ENCODE measurements at regions not wholly inside any gene's neighbourhood (a gene's known extent, or its start where the extent isn't known, plus 50 kb on each side); places are given as distances from the start of the nearest gene placed in this dataset.
"Not testable (repeated sequence)": the region's sequence is repeated elsewhere in the genome, so short reads cannot be mapped to it uniquely, and the experiment has no call there.

DNA sequence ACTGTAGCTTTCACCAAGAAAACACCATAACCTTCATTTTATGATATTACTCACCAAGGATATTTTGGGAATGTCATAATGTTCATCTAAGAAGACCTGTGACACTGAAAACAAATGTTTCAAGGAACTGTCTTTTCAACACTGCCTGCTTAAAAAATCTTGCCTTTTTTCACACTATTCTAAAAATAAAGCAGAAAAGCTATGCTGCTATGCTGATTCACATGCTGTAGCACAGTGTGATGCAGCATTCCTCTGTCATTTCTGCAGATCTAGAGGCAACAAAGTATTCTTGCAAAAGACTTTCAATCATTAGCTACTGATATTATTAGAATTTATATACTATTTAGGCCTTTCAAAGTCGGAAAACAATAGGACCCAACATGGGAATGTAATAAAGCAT lies 525.7 kb downstream of the UQCRFS1 start:
- no peak for DNase-seq (ENCODE audit: low read depth)
- TF ChIP-seq, protein P1, sequence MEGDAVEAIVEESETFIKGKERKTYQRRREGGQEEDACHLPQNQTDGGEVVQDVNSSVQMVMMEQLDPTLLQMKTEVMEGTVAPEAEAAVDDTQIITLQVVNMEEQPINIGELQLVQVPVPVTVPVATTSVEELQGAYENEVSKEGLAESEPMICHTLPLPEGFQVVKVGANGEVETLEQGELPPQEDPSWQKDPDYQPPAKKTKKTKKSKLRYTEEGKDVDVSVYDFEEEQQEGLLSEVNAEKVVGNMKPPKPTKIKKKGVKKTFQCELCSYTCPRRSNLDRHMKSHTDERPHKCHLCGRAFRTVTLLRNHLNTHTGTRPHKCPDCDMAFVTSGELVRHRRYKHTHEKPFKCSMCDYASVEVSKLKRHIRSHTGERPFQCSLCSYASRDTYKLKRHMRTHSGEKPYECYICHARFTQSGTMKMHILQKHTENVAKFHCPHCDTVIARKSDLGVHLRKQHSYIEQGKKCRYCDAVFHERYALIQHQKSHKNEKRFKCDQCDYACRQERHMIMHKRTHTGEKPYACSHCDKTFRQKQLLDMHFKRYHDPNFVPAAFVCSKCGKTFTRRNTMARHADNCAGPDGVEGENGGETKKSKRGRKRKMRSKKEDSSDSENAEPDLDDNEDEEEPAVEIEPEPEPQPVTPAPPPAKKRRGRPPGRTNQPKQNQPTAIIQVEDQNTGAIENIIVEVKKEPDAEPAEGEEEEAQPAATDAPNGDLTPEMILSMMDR (IDR thresholded peaks at IDR 0.05; ENCODE audit: insufficient read depth, low read depth, low read length, missing control alignments) = no peak
- no peak overlapping the region for H3K4me3 ChIP-seq (ENCODE audit: low read length)

DNA sequence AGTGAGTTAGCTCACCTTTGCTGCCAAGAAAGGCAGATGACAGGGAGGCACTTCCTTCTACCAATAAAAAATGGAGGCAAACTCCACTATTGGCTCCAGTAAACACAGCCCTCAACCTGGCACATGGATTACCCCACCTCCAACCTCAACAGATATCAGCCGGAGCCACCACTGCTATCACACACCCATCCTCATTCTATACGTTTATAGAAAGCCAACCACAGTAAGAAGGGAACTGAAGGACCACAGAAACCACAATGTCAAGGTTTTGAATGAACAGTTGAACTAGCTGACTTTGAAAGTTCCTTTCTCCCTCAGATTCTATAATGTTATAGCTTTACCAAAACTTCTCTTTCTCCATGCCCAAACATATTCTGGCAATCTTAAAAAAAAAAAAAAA lies 526.2 kb downstream of the UQCRFS1 start:
- no peak overlapping the region for H3K4me3 ChIP-seq (ENCODE audit: low read length)
- TF ChIP-seq, protein P1 (IDR thresholded peaks at IDR 0.05; ENCODE audit: insufficient read depth, low read depth, low read length, missing control alignments) = no peak
- DNase-seq (ENCODE audit: low read depth) = no peak

DNA sequence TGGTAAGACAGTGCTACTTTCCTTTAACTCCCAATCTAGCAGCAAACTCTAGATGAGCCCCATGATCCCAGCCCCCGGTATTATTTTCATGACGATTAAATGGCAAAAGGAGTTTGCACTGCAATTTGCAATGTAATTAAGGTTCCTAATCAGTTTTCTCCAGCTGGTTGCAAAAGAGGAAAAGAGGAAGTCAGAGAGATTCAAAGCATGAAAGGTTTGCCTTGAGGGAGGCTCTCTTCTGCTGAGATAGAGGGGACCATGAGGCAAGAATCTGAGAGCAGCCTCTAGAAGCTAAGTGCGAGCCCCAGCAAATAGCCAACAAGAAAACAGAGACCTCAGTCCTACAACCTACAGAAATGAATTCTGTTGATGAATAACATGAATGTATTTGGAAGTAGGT lies 527.1 kb downstream of the UQCRFS1 start:
- DNase-seq (ENCODE audit: low read depth) = no peak
- TF ChIP-seq, protein P1 (IDR thresholded peaks at IDR 0.05; ENCODE audit: insufficient read depth, low read depth, low read length, missing control alignments) = no peak
- H3K4me3 ChIP-seq (ENCODE audit: low read length) = no peak overlapping the region

DNA sequence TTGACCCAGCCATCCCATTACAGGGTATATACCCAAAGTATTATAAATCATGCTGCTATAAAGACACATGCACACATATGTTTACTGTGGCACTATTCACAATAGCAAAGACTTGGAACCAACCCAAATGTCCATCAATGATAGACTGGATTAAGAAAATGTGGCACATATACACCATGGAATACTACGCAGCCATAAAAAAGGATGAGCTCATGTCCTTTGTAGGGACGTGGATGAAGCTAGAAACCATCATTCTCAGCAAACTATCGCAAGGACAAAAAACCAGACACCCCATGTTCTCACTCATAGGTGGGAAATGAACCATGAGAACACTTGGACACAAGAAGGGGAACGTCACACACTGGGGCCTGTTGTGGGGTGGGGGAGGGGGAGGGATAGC lies 527.9 kb downstream of the UQCRFS1 start:
- not testable (repeated sequence) for H3K4me3 ChIP-seq (ENCODE audit: low read length); DNase-seq (ENCODE audit: low read depth)

DNA sequence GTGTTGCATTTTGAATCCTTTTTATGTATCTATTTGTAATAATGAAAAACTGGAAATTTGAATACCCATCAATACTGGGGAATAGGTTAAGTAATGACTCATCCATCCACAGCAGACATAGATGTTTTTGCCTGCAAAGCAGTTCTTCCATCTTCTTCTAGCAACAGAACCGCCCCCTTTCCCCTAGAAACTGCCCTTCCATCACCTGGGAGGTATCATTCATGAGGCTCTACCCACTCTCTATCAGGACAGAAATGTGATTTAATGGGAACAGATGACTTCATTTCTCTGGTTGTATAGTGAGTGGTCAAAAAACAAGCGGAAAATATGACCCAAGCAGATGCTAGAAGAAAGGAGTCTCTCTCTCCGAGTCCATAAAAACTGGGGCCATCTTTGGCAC lies 532.8 kb downstream of the UQCRFS1 start:
- TF ChIP-seq, protein P1 (IDR thresholded peaks at IDR 0.05; ENCODE audit: insufficient read depth, low read depth, low read length, missing control alignments) = no peak
- no peak for DNase-seq (ENCODE audit: low read depth)
- no peak overlapping the region for H3K4me3 ChIP-seq (ENCODE audit: low read length)

DNA sequence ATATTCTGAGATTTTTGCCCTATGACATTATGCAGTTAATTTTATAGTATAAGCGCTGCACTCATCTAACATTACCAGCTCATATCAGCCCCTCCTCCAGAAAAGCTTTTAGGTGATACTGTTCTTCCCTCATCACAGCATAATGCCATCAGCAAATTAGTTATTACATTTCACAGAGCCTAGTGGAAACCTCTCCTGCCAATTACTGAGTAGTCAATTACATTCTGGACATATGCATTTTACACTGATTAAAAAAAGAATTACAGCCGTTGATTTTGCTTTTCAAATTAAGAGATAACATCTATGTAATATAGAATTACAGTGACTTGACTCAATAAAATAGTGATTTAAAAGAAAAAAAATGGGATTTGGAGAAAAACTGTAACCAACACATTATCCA lies 542.1 kb downstream of the UQCRFS1 start:
- H3K4me3 ChIP-seq (ENCODE audit: low read length) = no peak overlapping the region
- no peak for DNase-seq (ENCODE audit: low read depth)
- TF ChIP-seq, protein P1 (IDR thresholded peaks at IDR 0.05; ENCODE audit: insufficient read depth, low read depth, low read length, missing control alignments) = no peak

DNA sequence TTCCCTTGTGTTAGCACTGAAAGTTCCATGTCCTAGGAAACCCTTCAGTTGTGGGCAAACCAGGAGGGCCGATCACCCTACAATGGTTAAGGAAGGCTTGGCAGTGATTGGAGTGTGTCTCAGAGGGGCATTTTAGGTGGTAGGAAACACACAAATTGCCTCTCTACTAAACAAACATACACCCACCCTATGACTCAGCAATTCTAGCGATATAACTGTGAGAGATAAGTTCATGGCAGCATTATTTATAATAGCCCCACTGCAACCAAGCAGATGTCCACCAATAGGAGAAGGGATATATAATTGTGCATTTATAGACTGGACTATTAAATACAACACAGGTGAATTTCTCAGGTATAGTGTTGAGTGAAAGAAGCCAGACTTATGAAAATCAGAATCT lies 543.1 kb downstream of the UQCRFS1 start:
- no peak for DNase-seq (ENCODE audit: low read depth)
- TF ChIP-seq, protein P1 (IDR thresholded peaks at IDR 0.05; ENCODE audit: insufficient read depth, low read depth, low read length, missing control alignments) = no peak
- no peak overlapping the region for H3K4me3 ChIP-seq (ENCODE audit: low read length)

All from epithelial cell of esophagus (primary cell).